ENCODE measurements at regions not wholly inside any gene's neighbourhood (a gene's known extent, or its start where the extent isn't known, plus 50 kb on each side); places are given as distances from the start of the nearest gene placed in this dataset.
A peak's percentile ranks its signal among the peaks of the same experiment; 100 is the strongest.

GRCh38 chr3:99549220-99549619 lies 89.2 kb upstream of the COL8A1 start:
- Histone ChIP-seq H3K4me1 (peaks cover 17% of the 10 kb centered on the region), H3K36me3 (no peaks in the 10 kb centered on the region), H3K27ac (no peak overlapping the region), H3K4me3 (no peak overlapping the region), H3K9me3 (no peaks in the 10 kb centered on the region), H3K27me3 (ENCODE audit: low read depth) (no peaks in the 10 kb centered on the region)
- no peak for DNase-seq
- intact Hi-C loops (cut with DNase I), result no loop called here
- no peak for ATAC-seq
- TF ChIP-seq CTCF (IDR thresholded peaks at IDR 0.05), result no peak

- Histone ChIP-seq H3K27ac (no peak overlapping the region), H3K4me3 (no peak overlapping the region), H3K4me1 (peaks cover 17% of the 10 kb centered on the region), H3K36me3 (no peaks in the 10 kb centered on the region), H3K27me3 (ENCODE audit: low read depth) (no peaks in the 10 kb centered on the region), H3K9me3 (no peaks in the 10 kb centered on the region)
- intact Hi-C loops (cut with DNase I), result no loop called here
- DNase-seq (no peak), ATAC-seq (no peak)
- no peak for TF ChIP-seq CTCF (IDR thresholded peaks at IDR 0.05)
Observed at GRCh38 chr3:99548674-99549073, 89.7 kb upstream of the COL8A1 start.

- intact Hi-C loops (cut with DNase I), result no loop called here
- DNase-seq, result no peak
- Histone ChIP-seq H3K4me3 (no peak overlapping the region), H3K36me3 (no peaks in the 10 kb centered on the region), H3K9me3 (no peaks in the 10 kb centered on the region), H3K4me1 (peaks cover 20% of the 10 kb centered on the region), H3K27me3 (ENCODE audit: low read depth) (no peaks in the 10 kb centered on the region), H3K27ac (peak overlapping the region; percentile 47)
- TF ChIP-seq CTCF (IDR thresholded peaks at IDR 0.05), result no peak
- ATAC-seq, result peak; percentile 52 to 72
Observed at GRCh38 chr3:99545941-99546580, 92.3 kb upstream of the COL8A1 start.

- TF ChIP-seq CTCF (IDR thresholded peaks at IDR 0.05), result no peak
- no peaks in the 10 kb centered on the region for H3K36me3 ChIP-seq
- DNase-seq, result no peak
- H3K4me3 ChIP-seq, result no peak overlapping the region
- ATAC-seq, result peak; percentile 49 to 50
- H3K9me3 ChIP-seq, result no peaks in the 10 kb centered on the region
- peaks cover 20% of the 10 kb centered on the region for H3K4me1 ChIP-seq
- intact Hi-C loops (cut with DNase I), result no loop called here
- peak overlapping the region; percentile 47 for H3K27ac ChIP-seq
- no peaks in the 10 kb centered on the region for H3K27me3 ChIP-seq (ENCODE audit: low read depth)
Observed at GRCh38 chr3:99544786-99545281, 93.6 kb upstream of the COL8A1 start.

GRCh38 chr3:99543796-99544195 lies 94.6 kb upstream of the COL8A1 start:
- Histone ChIP-seq H3K36me3 (no peaks in the 10 kb centered on the region), H3K4me1 (peaks cover 20% of the 10 kb centered on the region), H3K27ac (no peak overlapping the region), H3K9me3 (no peaks in the 10 kb centered on the region), H3K4me3 (no peak overlapping the region), H3K27me3 (ENCODE audit: low read depth) (no peaks in the 10 kb centered on the region)
- TF ChIP-seq CTCF (IDR thresholded peaks at IDR 0.05), result no peak
- ATAC-seq (no peak), DNase-seq (no peak)
- intact Hi-C loops (cut with DNase I), result no loop called here
